Tibial artery (tissue), 4 donors: ENCODE measurements at regions not wholly inside any gene's neighbourhood (a gene's known extent, or its start where the extent isn't known, plus 50 kb on each side); places are given as distances from the start of the nearest gene placed in this dataset.
"Not testable (repeated sequence)": the region's sequence is repeated elsewhere in the genome, so short reads cannot be mapped to it uniquely, and the experiment has no call there.

Experiments used
- DNase-seq, 2 donors: peaks; one replicate each; pipeline ENCODE4 v3.0.0-alpha.2; 2019
- H3K27ac ChIP-seq, 2 donors: fragments of 200-600 bp; sonication (generic) in 1 of 2; 1 replicate in 1 of 2; 2 replicates in 1 of 2; pipeline ENCODE4 v1.5.1; 2018 to 2019; ENCODE audit warnings: mild to moderate bottlenecking in 1 of 2
- H3K27me3 ChIP-seq, 2 donors: fragments of 200-600 bp; sonication (generic) in 1 of 2; one replicate each; pipeline versions ENCODE4 v1.5.1 to v1.6.0; 2016 to 2019
- H3K36me3 ChIP-seq, 3 donors: fragments of 200-600 bp; sonication (generic) in 2 of 3; one replicate each; pipeline ENCODE4 v1.5.1; 2016 to 2019; ENCODE audit warnings: mild to moderate bottlenecking in 2 of 3
- H3K4me1 ChIP-seq, 4 donors: fragments of 200-600 bp; sonication (generic) in 2 of 4; 1 replicate in 3 of 4; 2 replicates in 1 of 4; pipeline ENCODE4 v1.5.1; 2016 to 2019
- H3K4me3 ChIP-seq, 2 donors: fragments of 200-600 bp; sonication (generic) in 1 of 2; 1 replicate in 1 of 2; 2 replicates in 1 of 2; pipeline ENCODE4 v1.5.1; 2018 to 2019; ENCODE audit warnings: mild to moderate bottlenecking in 2 of 2
- H3K9me3 ChIP-seq, 3 donors: fragments of 200-600 bp; sonication (generic) in 1 of 3; one replicate each; pipeline ENCODE4 v1.5.1; 2016 to 2019
- intact Hi-C: fragments of 100-400 bp; cut with DNase I; formaldehyde crosslinking; loops from one replicate; pipeline ENCODE4 v1.15.0; 2023; ENCODE audit warnings: low total_unique reads
- TF ChIP-seq, protein P1 (sequence below), 2 experiments: fragments of 200-600 bp in 1 of 2; fragments of 450-650 bp in 1 of 2; IDR thresholded peaks; one replicate each; pipeline ENCODE4 v1.5.1; 2017 to 2019; ENCODE audit warnings: antibody characterized with exemption in 2 of 2, mild to moderate bottlenecking in 1 of 2, moderate library complexity in 1 of 2

DNA sequence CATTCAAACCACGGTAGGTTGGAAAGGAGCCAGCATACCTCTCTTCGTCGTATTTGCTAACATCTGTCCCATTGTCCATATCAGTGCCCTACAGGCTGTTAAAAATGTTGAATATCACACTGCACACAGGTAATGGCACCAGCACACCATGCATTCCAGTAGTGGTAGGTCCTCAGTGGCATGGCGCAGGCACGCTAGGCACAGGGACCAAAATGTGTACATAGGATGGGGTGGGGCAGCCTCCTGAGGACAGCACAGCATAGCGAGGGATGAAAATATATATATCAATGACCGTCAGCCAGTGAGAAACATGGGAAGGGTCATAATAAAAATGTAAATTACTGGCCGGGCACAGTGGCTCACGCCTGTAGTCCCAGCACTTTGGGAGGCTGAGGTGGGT is 99.9 kb upstream of the CTBP2 start:
- no peak for DNase-seq
- intact Hi-C loops = no loop called here
- H3K36me3 ChIP-seq = no peaks in the 10 kb centered on the region
- no peaks in the 10 kb centered on the region for H3K9me3 ChIP-seq
- no peak overlapping the region for H3K27ac ChIP-seq
- peaks cover 0 to 5% of the 10 kb centered on the region in 2 donors for H3K27me3 ChIP-seq
- TF ChIP-seq, protein P1, sequence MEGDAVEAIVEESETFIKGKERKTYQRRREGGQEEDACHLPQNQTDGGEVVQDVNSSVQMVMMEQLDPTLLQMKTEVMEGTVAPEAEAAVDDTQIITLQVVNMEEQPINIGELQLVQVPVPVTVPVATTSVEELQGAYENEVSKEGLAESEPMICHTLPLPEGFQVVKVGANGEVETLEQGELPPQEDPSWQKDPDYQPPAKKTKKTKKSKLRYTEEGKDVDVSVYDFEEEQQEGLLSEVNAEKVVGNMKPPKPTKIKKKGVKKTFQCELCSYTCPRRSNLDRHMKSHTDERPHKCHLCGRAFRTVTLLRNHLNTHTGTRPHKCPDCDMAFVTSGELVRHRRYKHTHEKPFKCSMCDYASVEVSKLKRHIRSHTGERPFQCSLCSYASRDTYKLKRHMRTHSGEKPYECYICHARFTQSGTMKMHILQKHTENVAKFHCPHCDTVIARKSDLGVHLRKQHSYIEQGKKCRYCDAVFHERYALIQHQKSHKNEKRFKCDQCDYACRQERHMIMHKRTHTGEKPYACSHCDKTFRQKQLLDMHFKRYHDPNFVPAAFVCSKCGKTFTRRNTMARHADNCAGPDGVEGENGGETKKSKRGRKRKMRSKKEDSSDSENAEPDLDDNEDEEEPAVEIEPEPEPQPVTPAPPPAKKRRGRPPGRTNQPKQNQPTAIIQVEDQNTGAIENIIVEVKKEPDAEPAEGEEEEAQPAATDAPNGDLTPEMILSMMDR (IDR thresholded peaks at IDR 0.05) = no peak
- no peak overlapping the region for H3K4me3 ChIP-seq
- H3K4me1 ChIP-seq = no peaks in the 10 kb centered on the region

DNA sequence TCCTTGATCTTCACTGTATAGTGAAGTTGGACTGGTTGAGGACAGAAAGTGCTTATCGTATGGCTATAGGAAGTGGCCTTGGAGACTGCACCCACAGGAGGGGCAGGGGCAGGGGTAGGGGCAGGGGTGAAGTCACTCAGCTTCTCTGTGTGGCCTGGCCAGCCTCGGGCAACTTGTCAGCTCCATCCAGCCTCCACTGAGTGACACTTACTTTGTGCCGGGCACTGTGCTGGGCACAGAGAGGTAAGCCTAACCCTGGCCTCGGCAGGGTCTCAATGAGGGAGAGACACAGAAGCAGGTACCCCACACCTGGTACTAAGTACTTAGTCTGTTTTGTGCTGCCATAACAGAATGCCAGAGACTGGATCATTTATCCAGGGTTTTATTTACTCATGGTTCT is 99.3 kb upstream of the CTBP2 start:
- H3K4me1 ChIP-seq = no peaks in the 10 kb centered on the region
- intact Hi-C loops = no loop called here
- no peak overlapping the region for H3K4me3 ChIP-seq
- no peaks in the 10 kb centered on the region for H3K36me3 ChIP-seq
- TF ChIP-seq, protein P1 (IDR thresholded peaks at IDR 0.05) = no peak
- no peak for DNase-seq
- no peak overlapping the region for H3K27ac ChIP-seq
- H3K9me3 ChIP-seq = no peaks in the 10 kb centered on the region
- peaks cover 0 to 5% of the 10 kb centered on the region in 2 donors for H3K27me3 ChIP-seq

DNA sequence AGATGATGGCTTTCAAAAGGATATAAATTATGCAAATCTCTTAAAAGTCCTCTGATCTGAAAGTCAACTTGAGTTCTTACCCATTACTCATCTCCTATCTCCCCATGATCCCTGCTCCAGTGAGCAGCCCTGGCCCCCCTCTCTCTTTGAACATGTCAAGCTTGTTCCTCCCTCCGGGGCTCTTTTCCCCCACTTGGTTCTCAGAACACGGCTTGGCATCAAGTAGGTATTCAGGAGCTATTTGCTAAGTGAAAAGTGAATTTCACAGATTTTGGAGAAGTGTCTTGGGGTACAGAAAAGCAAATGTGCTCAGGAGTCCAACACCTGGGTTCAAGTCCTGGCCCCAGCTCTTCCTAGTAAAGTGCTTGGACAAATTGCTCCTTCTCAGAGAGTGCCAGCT is 98.3 kb upstream of the CTBP2 start:
- DNase-seq = no peak
- Histone ChIP-seq H3K4me1 (no peaks in the 10 kb centered on the region), H3K27ac (no peak overlapping the region), H3K4me3 (no peak overlapping the region), H3K36me3 (no peaks in the 10 kb centered on the region), H3K9me3 (no peaks in the 10 kb centered on the region), H3K27me3 (peaks cover 0 to 5% of the 10 kb centered on the region in 2 donors)
- intact Hi-C loops = no loop called here
- TF ChIP-seq, protein P1 (IDR thresholded peaks at IDR 0.05) = no peak

DNA sequence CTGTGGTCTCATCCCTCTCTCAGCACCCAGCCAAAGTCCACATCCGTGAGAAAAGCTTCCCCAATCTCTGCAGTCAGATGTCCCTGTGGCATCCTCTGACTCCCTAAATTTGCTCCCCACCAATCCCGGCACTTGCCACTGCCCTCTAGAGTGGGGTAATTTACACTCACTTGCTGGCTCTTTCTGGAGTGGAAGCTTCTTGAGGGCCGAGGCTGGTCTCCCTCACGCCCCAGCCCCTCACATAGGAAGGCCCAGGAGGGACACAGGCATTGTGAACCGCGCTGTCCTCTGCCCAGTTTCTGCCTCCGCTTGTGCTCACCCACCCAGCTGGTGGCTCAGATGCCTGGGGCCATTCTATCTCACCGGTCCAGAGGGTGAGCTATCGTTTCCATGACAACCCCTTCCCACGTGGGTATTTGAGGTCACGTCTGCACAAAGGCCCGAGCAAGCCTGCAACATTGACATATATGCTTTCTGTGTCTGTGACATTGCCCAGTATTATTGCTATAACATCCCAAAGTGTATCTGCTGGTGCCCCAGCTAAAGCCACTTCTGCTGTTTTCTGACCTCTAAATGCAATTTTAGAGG is 97.3 kb upstream of the CTBP2 start:
- TF ChIP-seq, protein P1 (IDR thresholded peaks at IDR 0.05) = no peak

DNA sequence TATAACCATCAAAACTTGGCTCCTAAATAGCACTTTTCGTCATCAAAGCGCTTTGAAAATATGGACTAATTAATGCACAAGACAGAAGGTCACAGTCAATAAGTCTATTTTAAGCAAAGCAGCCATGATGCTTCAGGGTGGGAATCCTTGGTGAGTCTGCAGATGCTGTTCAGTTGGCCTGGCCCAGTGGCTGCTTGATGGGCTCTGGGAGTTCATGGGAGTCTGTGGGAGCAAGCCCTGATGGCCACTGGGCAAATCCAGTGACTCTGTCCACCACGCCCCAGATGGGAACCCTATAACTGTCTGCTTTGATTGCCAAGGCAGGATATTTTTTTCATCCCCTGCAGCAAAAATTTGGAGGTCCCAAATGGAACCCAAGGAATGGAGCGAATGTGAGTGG is 95.7 kb upstream of the CTBP2 start:
- H3K27me3 ChIP-seq = peaks cover 0 to 5% of the 10 kb centered on the region in 2 donors
- TF ChIP-seq, protein P1 (IDR thresholded peaks at IDR 0.05) = no peak
- no peaks in the 10 kb centered on the region for H3K4me1 ChIP-seq
- H3K4me3 ChIP-seq = no peak overlapping the region
- intact Hi-C loops = no loop called here
- no peak overlapping the region for H3K27ac ChIP-seq
- no peaks in the 10 kb centered on the region for H3K36me3 ChIP-seq
- DNase-seq = no peak
- peaks cover 0 to 3% (median 0%) of the 10 kb centered on the region in 3 donors for H3K9me3 ChIP-seq

More for the DNA sequence above, 97.3 kb upstream of the CTBP2 start:
- no peak for DNase-seq
- H3K36me3 ChIP-seq = no peaks in the 10 kb centered on the region
- peaks cover 0 to 5% of the 10 kb centered on the region in 2 donors for H3K27me3 ChIP-seq
- no peak overlapping the region for H3K27ac ChIP-seq
- no peak overlapping the region for H3K4me3 ChIP-seq
- H3K4me1 ChIP-seq = no peaks in the 10 kb centered on the region
- H3K9me3 ChIP-seq = no peaks in the 10 kb centered on the region
- intact Hi-C loops = no loop called here

DNA sequence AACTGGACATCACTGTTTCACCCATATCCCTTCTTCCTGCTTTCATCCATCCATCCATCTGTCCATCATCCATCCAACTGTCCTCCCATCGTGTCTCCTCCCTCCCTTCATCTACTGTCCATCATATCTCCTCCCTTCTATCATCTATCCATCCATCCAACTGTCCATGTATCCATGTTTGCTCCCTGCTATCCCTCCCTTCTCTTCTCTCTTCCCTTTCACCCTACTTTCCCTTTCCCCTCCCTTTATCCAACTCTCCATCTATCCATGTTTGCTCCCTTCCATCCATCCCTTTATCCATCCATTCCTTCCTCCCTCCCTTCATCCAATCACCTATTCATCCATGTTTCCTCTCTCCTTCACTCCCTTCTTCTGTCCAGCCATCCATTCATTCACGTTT is 92.6 kb upstream of the CTBP2 start:
- no peak overlapping the region for H3K4me3 ChIP-seq
- no peaks in the 10 kb centered on the region for H3K4me1 ChIP-seq
- H3K27ac ChIP-seq = no peak overlapping the region
- TF ChIP-seq, protein P1 (IDR thresholded peaks at IDR 0.05) = no peak
- peaks cover 0 to 3% (median 0%) of the 10 kb centered on the region in 3 donors for H3K9me3 ChIP-seq
- H3K36me3 ChIP-seq = no peaks in the 10 kb centered on the region
- DNase-seq = no peak
- intact Hi-C loops = no loop called here
- peaks cover 0 to 5% of the 10 kb centered on the region in 2 donors for H3K27me3 ChIP-seq

DNA sequence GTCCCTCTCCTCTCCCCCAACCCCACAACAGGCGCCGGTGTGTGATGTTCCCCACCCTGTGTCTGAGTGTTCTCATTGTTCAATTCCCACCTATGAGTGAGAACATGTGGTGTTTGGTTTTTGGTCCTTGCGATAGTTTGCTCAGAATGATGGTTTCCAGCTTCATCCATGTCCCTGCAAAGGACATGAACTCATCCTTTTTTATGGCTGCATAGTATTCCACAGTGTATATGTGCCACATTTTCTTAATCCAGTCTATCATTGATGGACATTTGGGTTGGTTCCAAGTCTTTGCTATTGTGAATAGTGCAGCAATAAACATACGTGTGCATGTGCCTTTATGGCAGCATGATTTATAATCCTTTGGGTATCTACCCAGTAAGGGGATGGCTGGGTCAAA is 90.5 kb upstream of the CTBP2 start:
- H3K4me1 ChIP-seq, H3K4me3 ChIP-seq, intact Hi-C loops, H3K27me3 ChIP-seq, H3K9me3 ChIP-seq, DNase-seq, H3K36me3 ChIP-seq, H3K27ac ChIP-seq: not testable (repeated sequence)
